DOHH2 (cell line): ENCODE measurements at regions not wholly inside any gene's neighbourhood (a gene's known extent, or its start where the extent isn't known, plus 50 kb on each side); places are given as distances from the start of the nearest gene placed in this dataset.

Experiments
- EZH2phosphoT487 ChIP-seq: fragments of 200-600 bp; sonication (generic); IDR thresholded peaks from 2 replicates; pipeline ENCODE4 v1.6.1; 2017; ENCODE audit warnings: borderline replicate concordance, mild to moderate bottlenecking, antibody characterized with exemption, low read length, moderate library complexity, mixed read lengths
- TF ChIP-seq, protein P1 (sequence below): fragments of 200-600 bp; sonication (generic); IDR thresholded peaks from one replicate; pipeline ENCODE4 v1.5.1; 2014; ENCODE audit warnings: antibody characterized with exemption, mild to moderate bottlenecking, low read depth, low read length; ENCODE audit not compliant: poor library complexity, severe bottlenecking

DNA sequence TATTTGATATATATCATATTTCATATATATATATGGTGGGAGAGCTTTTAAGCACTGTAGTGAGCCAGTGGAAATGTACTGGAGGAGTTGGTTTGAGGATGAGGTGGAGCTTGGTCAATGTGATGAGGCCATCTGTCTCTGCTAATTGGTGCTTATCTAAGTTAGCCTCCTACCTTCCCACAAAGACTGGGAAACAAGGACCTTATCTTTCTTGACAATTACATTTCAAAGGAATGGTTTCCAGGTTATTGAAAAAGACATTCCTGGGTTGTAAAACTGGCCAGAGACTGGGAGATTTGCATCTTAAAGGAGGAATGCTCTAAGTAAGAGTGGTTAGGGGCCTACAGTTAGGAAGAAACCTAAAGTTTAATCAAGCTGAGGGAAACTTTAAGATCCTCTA, 212.8 kb upstream of the SYT1 start:
- TF ChIP-seq, protein P1, sequence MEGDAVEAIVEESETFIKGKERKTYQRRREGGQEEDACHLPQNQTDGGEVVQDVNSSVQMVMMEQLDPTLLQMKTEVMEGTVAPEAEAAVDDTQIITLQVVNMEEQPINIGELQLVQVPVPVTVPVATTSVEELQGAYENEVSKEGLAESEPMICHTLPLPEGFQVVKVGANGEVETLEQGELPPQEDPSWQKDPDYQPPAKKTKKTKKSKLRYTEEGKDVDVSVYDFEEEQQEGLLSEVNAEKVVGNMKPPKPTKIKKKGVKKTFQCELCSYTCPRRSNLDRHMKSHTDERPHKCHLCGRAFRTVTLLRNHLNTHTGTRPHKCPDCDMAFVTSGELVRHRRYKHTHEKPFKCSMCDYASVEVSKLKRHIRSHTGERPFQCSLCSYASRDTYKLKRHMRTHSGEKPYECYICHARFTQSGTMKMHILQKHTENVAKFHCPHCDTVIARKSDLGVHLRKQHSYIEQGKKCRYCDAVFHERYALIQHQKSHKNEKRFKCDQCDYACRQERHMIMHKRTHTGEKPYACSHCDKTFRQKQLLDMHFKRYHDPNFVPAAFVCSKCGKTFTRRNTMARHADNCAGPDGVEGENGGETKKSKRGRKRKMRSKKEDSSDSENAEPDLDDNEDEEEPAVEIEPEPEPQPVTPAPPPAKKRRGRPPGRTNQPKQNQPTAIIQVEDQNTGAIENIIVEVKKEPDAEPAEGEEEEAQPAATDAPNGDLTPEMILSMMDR: no peak
- TF ChIP-seq EZH2phosphoT487: no peak
